ENCODE measurements at regions not wholly inside any gene's neighbourhood (a gene's known extent, or its start where the extent isn't known, plus 50 kb on each side); places are given as distances from the start of the nearest gene placed in this dataset.
"Not testable (repeated sequence)": the region's sequence is repeated elsewhere in the genome, so short reads cannot be mapped to it uniquely, and the experiment has no call there.

- DNase-seq: no peak
Measured at GRCh38 chr17:6257336-6257735, 177.6 kb downstream of the AIPL1 start.

DNA sequence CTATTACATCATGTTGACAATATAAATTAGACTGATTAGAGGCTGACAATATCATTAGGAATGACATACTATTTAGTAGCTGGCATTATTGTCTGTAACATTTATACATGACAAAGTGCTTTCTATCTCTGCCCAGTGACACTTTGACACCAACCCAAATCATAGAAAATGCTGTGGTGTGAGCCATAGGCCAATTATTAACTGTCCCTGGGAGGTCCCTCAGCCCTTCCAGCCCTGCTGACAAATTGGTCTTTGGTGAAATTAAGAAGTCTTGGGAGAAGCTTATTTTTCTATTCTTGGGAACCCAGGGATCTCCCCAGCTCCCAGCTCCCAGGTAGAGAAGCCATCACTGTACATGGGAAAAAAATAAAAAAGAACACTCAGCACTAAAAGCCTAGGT, 179.6 kb downstream of the AIPL1 start:
- no peak for DNase-seq

DNA sequence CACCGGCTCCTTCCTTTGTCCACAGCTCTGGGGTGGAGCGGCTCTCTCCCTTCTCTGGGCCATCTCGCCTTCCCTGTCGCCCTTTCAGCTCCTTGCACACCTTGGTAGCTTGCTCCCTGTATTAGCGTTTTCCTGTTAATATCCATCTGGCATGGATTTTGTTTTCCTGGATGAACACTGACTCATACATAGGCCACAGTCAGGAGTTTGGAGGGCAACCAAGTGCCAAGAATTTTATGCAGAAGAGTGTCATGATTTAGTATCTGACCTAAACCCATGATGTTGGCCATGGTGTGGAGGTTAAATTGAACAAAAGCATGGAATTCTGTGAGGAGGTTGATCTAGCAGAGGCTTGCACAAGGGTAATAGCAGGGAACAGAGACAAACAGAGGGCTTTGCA, 180.9 kb downstream of the AIPL1 start:
- DNase-seq: no peak

- DNase-seq: not testable (repeated sequence)
Measured at GRCh38 chr17:6251640-6252039, 181.5 kb downstream of the WSCD1 start.

DNA sequence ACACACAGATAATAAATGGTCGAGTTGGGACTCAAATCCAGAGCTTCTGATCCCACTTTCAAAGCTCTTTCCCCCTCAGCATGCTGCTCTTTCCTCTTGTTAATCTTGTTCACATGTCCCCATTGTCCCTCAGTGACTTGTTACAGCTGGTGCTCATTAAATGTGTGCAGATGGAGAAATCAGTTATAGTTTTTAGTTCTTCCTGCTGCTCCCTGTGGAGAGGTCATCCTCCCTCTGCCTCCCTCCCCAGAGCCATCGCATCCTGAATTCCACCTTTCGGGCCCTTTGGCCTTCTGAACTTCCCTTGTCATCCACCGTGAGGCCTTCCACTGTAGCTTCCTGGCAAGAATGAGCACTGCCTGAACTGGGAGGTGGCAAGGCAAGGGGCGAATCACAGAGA, 179.6 kb downstream of the WSCD1 start:
- no peak for DNase-seq

GRCh38 chr17:6248061-6248460, 177.9 kb downstream of the WSCD1 start:
- DNase-seq: no peak

GRCh38 chr17:6245301-6246177, 175.4 kb downstream of the WSCD1 start:
- DNase-seq: no peak

DNA sequence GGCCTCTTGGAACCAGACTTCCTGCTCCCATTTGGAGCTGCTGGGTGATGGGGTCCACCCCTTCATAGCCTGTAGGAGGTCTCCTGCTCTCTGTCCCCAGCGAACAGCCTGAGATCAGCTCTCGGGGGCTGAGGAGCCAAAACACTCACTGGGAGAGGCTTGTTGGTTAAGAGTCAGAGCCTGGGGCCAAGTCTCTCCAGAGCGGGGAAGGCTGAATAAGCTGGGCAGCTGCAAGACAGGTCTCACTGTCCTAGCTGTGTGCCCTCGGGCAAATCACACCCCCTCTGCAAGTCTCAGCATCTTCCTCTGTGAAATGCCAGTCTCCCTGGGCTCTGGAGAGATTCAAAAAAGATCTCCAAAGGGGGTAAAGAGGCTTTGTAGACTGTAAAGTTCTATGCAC, 174.6 kb downstream of the WSCD1 start:
- no peak for DNase-seq

DNA sequence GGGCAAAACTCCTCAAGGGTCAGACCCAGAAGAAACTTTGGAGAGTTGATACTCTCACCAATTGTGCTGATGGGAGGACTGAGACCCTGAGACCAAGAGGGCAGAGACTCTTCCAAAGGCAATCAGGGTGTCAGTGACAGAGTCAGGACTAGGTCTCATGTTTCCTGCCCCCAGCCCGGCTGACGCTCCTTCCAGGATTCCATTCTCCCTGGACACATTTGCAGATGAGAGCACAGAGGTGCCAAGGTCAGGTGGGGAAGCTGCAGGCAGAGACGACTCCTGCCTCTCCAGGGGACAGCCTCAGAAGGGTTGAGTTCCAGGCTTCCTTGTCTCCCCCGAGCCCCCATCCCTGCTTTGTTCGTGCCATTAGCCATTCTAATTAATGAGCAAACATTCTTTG, 174.1 kb downstream of the WSCD1 start:
- no peak for DNase-seq

- DNase-seq: no peak
Measured at GRCh38 chr17:6243186-6243585, 173.0 kb downstream of the WSCD1 start.

DNA sequence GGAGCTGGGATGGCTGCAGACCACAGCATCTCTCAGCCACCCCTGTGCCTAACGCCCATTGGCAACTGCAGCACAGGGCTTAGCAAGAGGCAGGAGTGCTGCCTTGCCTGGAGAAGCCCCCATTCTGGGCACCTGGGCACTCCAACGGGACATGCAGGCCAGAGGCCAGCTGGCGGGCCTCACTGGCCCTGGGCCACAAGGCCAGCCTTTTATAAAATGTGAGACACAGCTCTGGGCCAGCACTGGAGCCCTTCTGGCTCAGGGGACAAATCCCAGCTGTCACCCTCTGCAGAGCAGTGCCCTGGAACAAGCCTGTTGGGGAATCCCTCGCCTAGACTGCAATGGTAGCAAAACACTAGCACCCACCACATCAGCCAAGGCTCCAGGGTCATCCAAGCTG, 171.8 kb downstream of the WSCD1 start:
- DNase-seq: peak in 29 of 56 donors; percentile 0 to 64 (median 29)

- no peak for DNase-seq
Measured at GRCh38 chr17:6241381-6241780, 171.2 kb downstream of the WSCD1 start.

GRCh38 chr17:6240601-6241000, 170.4 kb downstream of the WSCD1 start:
- no peak for DNase-seq

DNA sequence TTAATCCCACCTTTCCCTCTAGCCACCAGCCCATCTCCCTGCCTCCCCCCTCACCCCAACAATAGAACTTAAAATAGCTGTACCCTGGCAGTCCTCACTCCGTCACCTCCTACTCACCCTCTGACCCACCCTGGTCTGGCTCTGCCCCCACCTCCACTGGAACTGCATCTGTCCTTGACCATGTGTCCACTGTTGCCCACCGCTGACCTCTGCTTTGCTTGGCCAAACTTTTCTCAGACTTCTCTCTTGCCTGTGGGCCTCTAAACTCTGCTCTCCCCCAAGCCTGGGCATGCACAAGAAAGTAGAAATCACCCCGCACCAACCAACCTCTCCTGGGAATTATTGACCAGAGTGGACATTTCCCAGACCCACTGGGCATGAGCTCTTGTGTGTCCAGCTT, 169.8 kb downstream of the WSCD1 start:
- DNase-seq: no peak

GRCh38 chr17:6239241-6239798, 169.1 kb downstream of the WSCD1 start:
- DNase-seq: peak in 8 of 56 donors; percentile 5 to 29 (median 12)

- DNase-seq: no peak
Measured at GRCh38 chr17:6233856-6234255, 163.7 kb downstream of the WSCD1 start.

- no peak for DNase-seq
Measured at GRCh38 chr17:6233339-6233738, 163.2 kb downstream of the WSCD1 start.

DNA sequence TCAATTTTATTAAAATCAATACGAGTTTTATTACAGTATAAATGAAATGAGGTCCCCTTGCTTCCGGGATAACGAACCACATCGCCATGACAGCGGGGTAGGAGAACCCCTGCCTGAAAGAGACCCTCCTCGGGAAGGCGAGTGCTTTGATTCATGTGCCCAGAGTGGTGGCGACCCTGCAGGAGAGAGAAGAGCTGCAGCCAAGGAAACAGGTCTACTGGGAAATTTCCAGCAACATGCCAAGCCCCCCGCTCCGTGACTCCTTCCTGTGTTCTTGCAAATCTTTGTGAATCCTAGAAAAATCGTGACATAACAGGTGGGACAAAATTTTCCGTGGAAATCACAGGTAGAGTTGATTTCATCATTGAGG, 162.5 kb downstream of the WSCD1 start:
- no peak for DNase-seq

- DNase-seq: no peak
Measured at GRCh38 chr17:6231886-6232731, 161.9 kb downstream of the WSCD1 start.

DNA sequence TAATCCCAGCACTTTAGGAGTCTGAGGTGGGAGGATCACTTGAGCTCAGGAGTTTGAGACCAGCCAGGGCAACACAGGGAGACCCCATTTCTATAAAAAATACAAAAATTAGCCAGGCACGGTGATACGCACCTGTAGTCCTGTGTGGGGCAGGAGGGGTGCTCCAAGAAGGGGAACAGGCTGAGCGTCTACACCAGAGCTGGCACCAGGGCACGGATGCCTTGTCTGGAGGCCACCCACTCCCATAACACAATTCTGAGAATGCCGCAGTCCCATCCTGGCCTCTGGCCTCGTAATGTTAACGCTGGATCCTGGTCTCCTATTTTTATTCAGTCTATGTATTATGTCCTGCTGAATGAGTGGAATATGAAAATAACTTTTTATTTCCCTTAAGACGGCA, 161.3 kb downstream of the WSCD1 start:
- no peak for DNase-seq

GRCh38 chr17:6218333-6218732, 148.2 kb downstream of the WSCD1 start:
- no peak for DNase-seq
